Thymus (tissue), 11 donors: ENCODE measurements at regions not wholly inside any gene's neighbourhood (a gene's known extent, or its start where the extent isn't known, plus 50 kb on each side); places are given as distances from the start of the nearest gene placed in this dataset.

Experiments
- DNase-seq, 9 donors: peaks; one replicate each; pipeline ENCODE4 v3.0.0-alpha.2; 2013; ENCODE audit warnings: low spot score in 9 of 9, low read depth in 6 of 9, missing footprints in 1 of 9
- H3K27ac ChIP-seq, 2 donors: one replicate each; pipeline ENCODE4 v1.5.1; 2013; ENCODE audit warnings: control low read depth in 1 of 2, low read depth in 1 of 2, low read length in 1 of 2, mild to moderate bottlenecking in 1 of 2, moderate library complexity in 1 of 2
- H3K27me3 ChIP-seq, 2 donors: one replicate each; pipeline ENCODE4 v1.5.1; 2013; ENCODE audit warnings: low read length in 1 of 2; ENCODE audit not compliant: control insufficient read depth in 2 of 2, insufficient read depth in 1 of 2
- H3K36me3 ChIP-seq, 2 donors: one replicate each; pipeline ENCODE4 v1.5.1; 2013; ENCODE audit warnings: low read length in 1 of 2, mild to moderate bottlenecking in 1 of 2, moderate library complexity in 1 of 2; ENCODE audit not compliant: control insufficient read depth in 2 of 2, insufficient read depth in 2 of 2
- H3K4me1 ChIP-seq, 2 donors: one replicate each; pipeline ENCODE4 v1.5.1; 2013; ENCODE audit warnings: low read length in 2 of 2; ENCODE audit not compliant: control insufficient read depth in 2 of 2, insufficient read depth in 2 of 2
- H3K4me3 ChIP-seq, 2 donors: one replicate each; pipeline ENCODE4 v1.5.1; 2013; ENCODE audit warnings: low read length in 2 of 2, control low read depth in 1 of 2, mild to moderate bottlenecking in 1 of 2
- H3K9me3 ChIP-seq, 2 donors: one replicate each; pipeline ENCODE4 v1.5.1; 2013; ENCODE audit warnings: low read length in 1 of 2, mild to moderate bottlenecking in 1 of 2; ENCODE audit not compliant: control insufficient read depth in 2 of 2, insufficient read depth in 1 of 2
- WGBS: extraction: QIAGEN DNeasy Blood & Tissue Kit; methylation state at CpG from one replicate; pipeline ENCODE4 v1.1.7; 2013; 5-methylcytosine and 5-hydroxymethylcytosine counted together
- donor health status: healthy.

DNA sequence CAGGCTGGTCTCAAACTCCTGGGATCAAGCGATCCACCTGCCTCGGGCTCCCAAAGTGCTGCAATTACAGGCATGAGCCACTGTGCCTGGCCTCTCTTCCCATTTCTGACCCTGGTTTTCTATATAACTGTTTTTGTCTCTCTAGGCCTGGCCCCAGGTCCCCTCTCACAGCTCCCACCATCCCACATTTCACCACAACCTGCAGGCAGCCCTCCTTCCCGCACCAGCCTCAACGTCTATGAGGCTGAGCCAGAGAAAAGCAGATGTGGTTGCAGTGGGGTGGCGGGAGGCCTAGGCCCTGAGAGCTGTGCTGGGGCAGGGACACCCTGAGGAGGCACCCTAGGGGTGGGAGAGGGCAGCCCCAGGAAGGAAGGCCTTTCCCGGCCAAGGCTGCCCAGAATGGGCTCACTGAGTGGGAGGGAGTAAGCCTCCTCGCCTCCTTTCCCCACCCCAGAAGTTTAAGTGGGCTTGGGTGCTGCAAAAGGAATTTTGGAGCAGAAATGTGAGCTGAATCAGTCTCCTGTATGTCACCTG lies 99.7 kb downstream of the LSM3 start:
- no peaks in the 10 kb centered on the region for H3K27me3 ChIP-seq
- peak overlapping the region in 1 of 2 donors; percentile 72 for H3K27ac ChIP-seq
- no peaks in the 10 kb centered on the region for H3K36me3 ChIP-seq
- H3K4me1 ChIP-seq, result peaks cover 9 to 37% of the 10 kb centered on the region in 2 donors
- no peaks in the 10 kb centered on the region for H3K9me3 ChIP-seq
- 46% methylated on average over 7 of the region's 7 CpGs for WGBS
- no peak overlapping the region for H3K4me3 ChIP-seq
- peak in 1 of 9 donors; percentile 35 for DNase-seq

DNA sequence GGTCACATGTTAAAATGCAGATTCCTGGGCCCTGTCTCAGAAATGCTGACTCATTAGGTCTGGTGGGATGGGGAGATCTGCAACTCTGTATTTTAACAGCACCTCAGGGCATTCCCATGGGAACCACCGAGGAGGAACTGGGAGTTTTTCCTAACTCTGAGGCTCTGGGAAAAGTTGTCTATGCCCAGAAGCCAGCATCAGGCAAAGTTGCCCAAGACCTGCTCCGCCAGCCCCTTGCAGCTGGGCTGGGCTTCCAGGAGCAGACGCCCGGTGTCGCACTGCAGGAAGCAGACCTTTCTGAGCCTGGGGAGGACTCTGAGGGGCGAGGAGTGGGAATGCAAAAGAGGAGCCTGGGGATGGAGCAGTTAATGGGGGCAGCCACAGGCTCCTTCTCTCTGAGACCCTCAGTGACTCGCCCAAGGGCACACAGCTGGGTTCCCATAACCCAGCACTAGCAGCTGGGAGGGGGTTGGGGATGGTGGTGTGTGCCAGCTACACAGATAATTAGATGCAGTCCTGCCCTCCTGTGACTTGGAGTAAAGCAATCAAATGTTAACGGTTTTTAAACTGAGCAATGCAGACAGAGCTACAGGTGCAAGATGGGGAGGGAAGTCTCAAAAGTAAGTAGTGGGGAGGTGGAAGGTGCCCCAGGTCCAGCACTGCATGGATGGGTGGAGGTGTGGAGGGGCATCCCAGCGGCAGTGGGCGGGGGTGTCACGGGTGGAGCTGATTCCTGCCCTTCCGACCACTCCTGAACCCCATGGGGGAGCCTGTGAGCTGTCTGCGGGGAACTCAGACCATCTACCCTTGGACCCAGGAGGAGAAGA lies 100.4 kb downstream of the LSM3 start:
- Histone ChIP-seq H3K4me3 (no peak overlapping the region), H3K36me3 (no peaks in the 10 kb centered on the region), H3K4me1 (peaks cover 9 to 35% of the 10 kb centered on the region in 2 donors), H3K27me3 (no peaks in the 10 kb centered on the region), H3K9me3 (no peaks in the 10 kb centered on the region), H3K27ac (peak overlapping the region in 1 of 2 donors; percentile 72)
- peak in 1 of 9 donors; percentile 44 for DNase-seq
- WGBS, result 63% methylated on average over 13 of the region's 13 CpGs

GRCh38 chr3:14279626-14280061 lies 101.0 kb downstream of the LSM3 start:
- WGBS, result 88% methylated on average over 11 of the region's 11 CpGs
- Histone ChIP-seq H3K4me3 (no peak overlapping the region), H3K27ac (peak overlapping the region in 1 of 2 donors; percentile 23), H3K4me1 (peaks cover 9 to 34% of the 10 kb centered on the region in 2 donors), H3K36me3 (no peaks in the 10 kb centered on the region), H3K9me3 (no peaks in the 10 kb centered on the region), H3K27me3 (no peaks in the 10 kb centered on the region)
- DNase-seq, result no peak

GRCh38 chr3:14280326-14280725 lies 101.7 kb downstream of the LSM3 start:
- Histone ChIP-seq H3K4me1 (peaks cover 9 to 34% of the 10 kb centered on the region in 2 donors), H3K4me3 (no peak overlapping the region), H3K9me3 (no peaks in the 10 kb centered on the region), H3K36me3 (no peaks in the 10 kb centered on the region), H3K27ac (no peak overlapping the region), H3K27me3 (no peaks in the 10 kb centered on the region)
- DNase-seq, result no peak
- WGBS, result 53% methylated on average over 2 of the region's 2 CpGs

DNA sequence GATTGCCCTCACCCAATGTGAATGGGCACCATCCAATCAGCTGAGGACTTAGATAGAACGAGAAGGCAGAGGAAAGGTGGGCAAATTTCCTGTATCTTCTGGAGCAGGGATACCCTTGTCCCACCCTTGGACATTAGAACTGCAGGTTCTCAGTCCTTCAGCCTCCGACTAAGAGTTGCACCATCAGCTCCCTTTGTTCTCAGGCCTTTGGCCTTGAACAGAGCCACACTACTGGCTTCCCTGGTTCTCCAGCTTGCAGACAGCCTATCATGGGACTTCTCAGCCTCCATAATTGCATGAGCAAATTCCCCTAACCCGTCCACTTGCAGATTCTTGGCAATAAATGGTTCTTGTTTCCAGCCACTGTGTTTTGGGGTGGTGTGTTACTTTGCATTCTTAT lies 102.4 kb downstream of the LSM3 start:
- Histone ChIP-seq H3K27me3 (no peaks in the 10 kb centered on the region), H3K4me3 (no peak overlapping the region), H3K27ac (no peak overlapping the region), H3K36me3 (no peaks in the 10 kb centered on the region), H3K4me1 (peaks cover 9 to 34% of the 10 kb centered on the region in 2 donors), H3K9me3 (no peaks in the 10 kb centered on the region)
- 96% methylated on average over 3 of the region's 3 CpGs for WGBS
- no peak for DNase-seq

DNA sequence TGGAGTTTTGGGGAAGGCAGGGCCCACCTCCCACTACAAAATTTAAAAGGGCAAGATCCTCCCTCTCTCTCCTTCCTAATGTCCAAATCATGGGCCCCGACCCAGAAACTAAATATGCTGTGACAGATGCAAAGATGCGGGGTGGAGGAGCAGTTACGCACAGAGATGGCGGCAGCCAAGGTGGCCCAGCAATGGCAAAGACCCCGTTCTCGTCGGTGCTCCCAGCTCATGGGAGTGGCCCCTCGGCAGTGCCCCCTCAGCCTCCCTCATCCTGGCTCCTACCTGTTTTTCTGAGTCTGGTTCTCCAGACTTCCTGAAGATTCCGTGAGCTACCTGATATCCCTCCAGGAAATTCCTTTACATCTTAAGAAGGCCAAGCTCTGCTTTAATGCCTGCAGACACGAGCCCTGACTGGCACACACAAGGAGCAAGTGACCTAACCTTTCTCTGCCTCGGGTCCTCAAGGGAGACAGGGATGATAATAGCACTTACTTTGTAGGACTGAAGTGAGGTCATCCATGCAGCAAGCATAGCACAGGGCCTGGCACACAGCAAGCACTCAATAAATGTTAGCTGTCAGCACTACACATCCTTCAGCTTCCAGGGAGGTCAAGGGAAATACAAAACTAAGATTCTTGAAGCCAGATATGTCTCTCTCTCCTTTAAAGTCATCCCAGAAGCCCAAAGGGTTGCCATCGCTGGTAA lies 103.5 kb downstream of the LSM3 start:
- WGBS, result 94% methylated on average over 12 of the region's 12 CpGs
- Histone ChIP-seq H3K9me3 (no peaks in the 10 kb centered on the region), H3K36me3 (no peaks in the 10 kb centered on the region), H3K4me1 (peaks cover 16 to 39% of the 10 kb centered on the region in 2 donors), H3K4me3 (no peak overlapping the region), H3K27me3 (no peaks in the 10 kb centered on the region), H3K27ac (no peak overlapping the region)
- no peak for DNase-seq

DNA sequence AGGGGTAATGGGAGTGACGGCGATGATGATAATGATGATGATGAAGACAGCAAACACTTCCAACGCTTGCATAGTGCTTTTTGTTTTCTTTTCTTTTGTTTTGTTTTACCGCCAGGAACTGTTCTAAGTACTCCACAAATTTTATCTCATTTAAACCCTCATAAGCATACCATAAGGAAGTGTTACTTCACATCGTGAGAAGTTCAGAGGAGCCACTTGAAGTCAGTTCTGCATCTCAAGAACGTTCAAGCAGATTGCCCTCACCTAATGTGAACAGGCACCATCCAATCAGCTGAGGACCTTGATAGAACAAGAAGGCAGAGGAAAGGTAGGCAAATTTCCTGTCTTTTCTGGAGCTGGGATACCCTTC lies 104.1 kb downstream of the LSM3 start:
- H3K27me3 ChIP-seq, result no peaks in the 10 kb centered on the region
- no peak overlapping the region for H3K27ac ChIP-seq
- WGBS, result 97% methylated on average over 6 of the region's 6 CpGs
- no peak for DNase-seq
- H3K4me3 ChIP-seq, result no peak overlapping the region
- no peaks in the 10 kb centered on the region for H3K36me3 ChIP-seq
- peaks cover 17 to 37% of the 10 kb centered on the region in 2 donors for H3K4me1 ChIP-seq
- no peaks in the 10 kb centered on the region for H3K9me3 ChIP-seq

GRCh38 chr3:14283092-14283812 lies 104.6 kb downstream of the LSM3 start:
- H3K4me3 ChIP-seq, result no peak overlapping the region
- H3K27ac ChIP-seq, result no peak overlapping the region
- no peaks in the 10 kb centered on the region for H3K27me3 ChIP-seq
- no peaks in the 10 kb centered on the region for H3K36me3 ChIP-seq
- no peaks in the 10 kb centered on the region for H3K9me3 ChIP-seq
- peaks cover 17 to 32% of the 10 kb centered on the region in 2 donors for H3K4me1 ChIP-seq
- WGBS, result 98% methylated on average over 7 of the region's 7 CpGs
- DNase-seq, result no peak
